ENCODE measurements at regions not wholly inside any gene's neighbourhood (a gene's known extent, or its start where the extent isn't known, plus 50 kb on each side); places are given as distances from the start of the nearest gene placed in this dataset.

GRCh38 chr11:30113326-30113898 is 96.6 kb upstream of the KCNA4 start:
- no peak for DNase-seq
- Histone ChIP-seq H2BK20ac (ENCODE audit: low read depth, low read length, poor library complexity, severe bottlenecking) (no peak overlapping the region), H3K79me1 (ENCODE audit: insufficient read depth, low read depth, low read length, poor library complexity, severe bottlenecking) (no peaks in the 10 kb centered on the region), H3K23ac (ENCODE audit: insufficient read length, low read depth, low read length) (no peak overlapping the region), H3K27me3 (ENCODE audit: insufficient read depth, low read length) (peaks cover 16% of the 10 kb centered on the region; the same call in 1 of the 2 replicates), H2BK15ac (ENCODE audit: low read depth, low read length) (no peak overlapping the region), H2AFZ (ENCODE audit: low read length) (no peak overlapping the region), H3K18ac (ENCODE audit: insufficient read length, low read depth, low read length) (no peak overlapping the region), H2AK5ac (ENCODE audit: insufficient read length, low read length) (no peak overlapping the region), H3K4ac (ENCODE audit: low read depth, low read length) (no peak overlapping the region), H3K4me1 (ENCODE audit: insufficient read depth, low read length) (no peaks in the 10 kb centered on the region), H2BK12ac (ENCODE audit: insufficient read length, low read depth, low read length) (no peak overlapping the region), H4K5ac (ENCODE audit: insufficient read length, low read depth, low read length) (no peak overlapping the region), H4K91ac (ENCODE audit: insufficient read length, low read depth, low read length) (no peak overlapping the region), H3K27ac (ENCODE audit: insufficient read length, low read depth, low read length) (no peak overlapping the region), H3K9ac (ENCODE audit: extremely low read depth, insufficient read length, low read length) (no peak overlapping the region), H3K79me2 (ENCODE audit: insufficient read depth, low read length) (no peaks in the 10 kb centered on the region), H3K56ac (ENCODE audit: insufficient read length, low read depth, low read length) (no peak overlapping the region), H3K4me2 (ENCODE audit: insufficient read depth, insufficient read length, low read length) (no peak overlapping the region), H3K9me3 (ENCODE audit: control insufficient read depth, low read depth, low read length) (no peaks in the 10 kb centered on the region), H2BK120ac (ENCODE audit: low read depth, low read length, poor library complexity, severe bottlenecking) (no peak overlapping the region), H4K8ac (replicated peaks; ENCODE audit: insufficient read length, low read depth, low read length) (no peak overlapping the region), H3K23me2 (ENCODE audit: insufficient read length, low read depth, low read length, poor library complexity, severe bottlenecking) (no peaks in the 10 kb centered on the region), H3T11ph (ENCODE audit: low read length) (no peak overlapping the region), H3K14ac (ENCODE audit: insufficient read depth, low read length) (no peak overlapping the region), H2BK5ac (ENCODE audit: insufficient read length, low read length) (no peak overlapping the region), H4K20me1 (ENCODE audit: control insufficient read depth, insufficient read depth, insufficient read length) (no peaks in the 10 kb centered on the region)
- TF ChIP-seq, protein P1, sequence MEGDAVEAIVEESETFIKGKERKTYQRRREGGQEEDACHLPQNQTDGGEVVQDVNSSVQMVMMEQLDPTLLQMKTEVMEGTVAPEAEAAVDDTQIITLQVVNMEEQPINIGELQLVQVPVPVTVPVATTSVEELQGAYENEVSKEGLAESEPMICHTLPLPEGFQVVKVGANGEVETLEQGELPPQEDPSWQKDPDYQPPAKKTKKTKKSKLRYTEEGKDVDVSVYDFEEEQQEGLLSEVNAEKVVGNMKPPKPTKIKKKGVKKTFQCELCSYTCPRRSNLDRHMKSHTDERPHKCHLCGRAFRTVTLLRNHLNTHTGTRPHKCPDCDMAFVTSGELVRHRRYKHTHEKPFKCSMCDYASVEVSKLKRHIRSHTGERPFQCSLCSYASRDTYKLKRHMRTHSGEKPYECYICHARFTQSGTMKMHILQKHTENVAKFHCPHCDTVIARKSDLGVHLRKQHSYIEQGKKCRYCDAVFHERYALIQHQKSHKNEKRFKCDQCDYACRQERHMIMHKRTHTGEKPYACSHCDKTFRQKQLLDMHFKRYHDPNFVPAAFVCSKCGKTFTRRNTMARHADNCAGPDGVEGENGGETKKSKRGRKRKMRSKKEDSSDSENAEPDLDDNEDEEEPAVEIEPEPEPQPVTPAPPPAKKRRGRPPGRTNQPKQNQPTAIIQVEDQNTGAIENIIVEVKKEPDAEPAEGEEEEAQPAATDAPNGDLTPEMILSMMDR (conservative IDR thresholded peaks at IDR 0.05), result no peak
- Mint-ChIP-seq H3K36me3 (ENCODE audit: insufficient read depth in 1 of 3, low read depth in 3 of 3) (no peaks in the 10 kb centered on the region), H3K27me3 (ENCODE audit: low read depth) (peaks cover 85% of the 10 kb centered on the region), H3K4me1 (peaks cover 4 to 5% of the 10 kb centered on the region in 2 experiments; a peak in 3 of 4 replicates), H3K9me3 (no peaks in the 10 kb centered on the region), H3K27ac (no peak overlapping the region), H3K4me3 (no peak overlapping the region)
- no CpG with 5 or more reads among the region's 2 CpGs for WGBS (ENCODE audit: extremely low coverage, insufficient read length, low lambda C conversion rate)

All from H9 (cell line).